HG02973 (cell line): ENCODE measurements at regions not wholly inside any gene's neighbourhood (a gene's known extent, or its start where the extent isn't known, plus 50 kb on each side); places are given as distances from the start of the nearest gene placed in this dataset.
"Not testable (repeated sequence)": the region's sequence is repeated elsewhere in the genome, so short reads cannot be mapped to it uniquely, and the experiment has no call there.

Source experiments
- ATAC-seq: cut with Tn5 transposase; IDR thresholded peaks from one replicate; pipeline ENCODE4 v1.9.1; 2021; ENCODE audit warnings: moderate library complexity; ENCODE audit not compliant: unreplicated experiment

GRCh38 chrX:109782994-109783700 lies 50.1 kb upstream of the ACSL4 start:
- ATAC-seq: peak; percentile 91

DNA sequence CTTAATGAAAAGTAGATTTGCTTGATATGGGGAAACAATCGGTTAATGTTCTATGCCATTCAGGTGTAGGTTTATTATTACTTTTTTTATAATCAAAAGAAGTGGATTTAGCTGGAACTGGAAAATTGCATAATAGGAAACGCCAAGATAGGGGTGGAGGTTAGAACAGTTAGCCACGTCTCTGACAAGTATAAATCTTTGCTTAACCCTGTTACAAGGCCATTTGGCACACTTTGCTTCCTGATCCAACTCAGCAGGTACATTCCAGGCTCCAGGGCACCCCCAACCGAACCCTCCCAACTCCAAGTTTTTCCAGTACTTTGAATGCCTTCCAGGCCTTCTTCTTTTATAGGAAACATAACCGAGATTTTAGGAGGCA lies 50.6 kb upstream of the ACSL4 start:
- no peak for ATAC-seq

- no peak for ATAC-seq
Observed at GRCh38 chrX:109785053-109785452, 52.0 kb upstream of the ACSL4 start.

- ATAC-seq: not testable (repeated sequence)
Observed at GRCh38 chrX:109790511-109790910, 57.5 kb upstream of the ACSL4 start.

GRCh38 chrX:109793191-109793590 lies 60.1 kb upstream of the ACSL4 start:
- ATAC-seq: no peak

DNA sequence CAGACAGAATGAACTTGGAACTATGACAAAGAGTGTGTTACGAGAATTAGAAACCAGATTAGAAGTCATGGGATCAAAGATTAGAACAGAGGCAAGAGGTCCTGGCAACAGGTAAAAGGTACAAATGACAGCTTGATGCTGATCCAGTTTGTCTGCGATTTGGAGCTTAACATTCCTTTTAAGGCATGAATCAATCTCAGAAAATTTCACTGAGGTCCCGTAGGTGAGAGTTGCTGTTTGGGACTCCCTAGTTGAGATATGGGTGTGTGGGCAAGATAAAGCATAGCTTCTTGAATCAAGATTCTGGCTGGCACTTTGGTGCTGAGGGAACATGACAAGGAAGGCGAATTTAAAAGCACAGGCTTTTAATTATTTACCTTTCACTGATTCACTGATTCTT lies 62.6 kb upstream of the ACSL4 start:
- no peak for ATAC-seq

- no peak for ATAC-seq
Observed at GRCh38 chrX:109797311-109797975, 64.4 kb upstream of the ACSL4 start.

- no peak for ATAC-seq
Observed at GRCh38 chrX:109812236-109812635, 79.2 kb upstream of the ACSL4 start.

- ATAC-seq: no peak
Observed at GRCh38 chrX:109813236-109813635, 80.2 kb upstream of the ACSL4 start.

GRCh38 chrX:109818976-109819375 lies 85.9 kb upstream of the ACSL4 start:
- ATAC-seq: no peak

DNA sequence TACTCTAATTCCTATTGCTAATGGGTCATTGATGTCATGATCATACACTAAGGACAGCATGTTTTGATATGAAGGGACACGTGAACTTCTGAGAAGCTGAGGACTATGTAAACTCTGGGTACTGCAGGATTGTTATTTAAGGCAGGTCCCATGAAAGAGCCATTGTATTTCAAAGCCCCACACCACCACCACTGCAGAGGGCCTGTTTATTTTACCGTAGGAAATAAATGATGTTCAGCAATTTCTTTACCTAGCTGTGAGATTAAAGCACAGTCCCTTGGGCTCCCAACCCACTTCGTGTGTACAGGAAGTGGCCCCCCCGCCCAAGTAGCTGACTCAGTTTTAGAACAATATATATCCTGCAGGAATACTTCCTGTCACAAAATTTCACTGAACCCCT lies 89.8 kb upstream of the ACSL4 start:
- ATAC-seq: no peak

DNA sequence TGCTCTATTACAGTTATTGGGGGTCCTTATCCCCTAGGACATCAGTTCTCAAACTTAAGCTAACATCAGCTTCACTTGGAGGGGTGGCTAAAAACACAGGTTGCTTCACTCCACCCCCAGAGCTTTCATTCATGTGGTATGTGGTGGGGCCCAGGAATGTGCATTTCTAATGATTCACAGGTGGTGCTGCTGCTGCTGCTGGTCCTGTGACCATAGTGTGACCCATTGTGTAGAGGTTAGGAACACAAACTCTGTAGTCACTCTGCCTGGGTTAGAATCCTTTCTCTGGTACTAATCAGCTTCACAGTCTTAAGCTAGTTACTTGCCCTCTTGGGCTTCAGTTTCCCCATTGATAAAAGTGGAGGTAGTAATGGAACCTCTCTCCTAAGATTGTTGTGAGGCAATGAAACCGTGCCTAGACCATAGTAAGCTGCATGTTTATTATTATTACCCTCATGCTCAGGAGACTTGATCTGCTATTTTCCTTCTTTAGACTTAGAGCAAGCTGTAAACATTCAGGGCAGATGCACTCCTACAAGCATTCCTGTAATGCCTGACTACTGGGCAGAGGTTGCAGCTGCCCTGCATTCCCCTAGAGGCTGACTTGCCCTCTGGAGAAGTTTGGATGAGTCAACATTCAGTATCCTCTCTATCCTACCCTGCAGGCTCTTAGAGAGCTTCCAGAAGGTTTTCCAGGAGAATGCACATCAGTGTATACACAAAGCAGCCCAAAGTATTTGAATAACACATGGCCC lies 94.1 kb upstream of the ACSL4 start:
- no peak for ATAC-seq

DNA sequence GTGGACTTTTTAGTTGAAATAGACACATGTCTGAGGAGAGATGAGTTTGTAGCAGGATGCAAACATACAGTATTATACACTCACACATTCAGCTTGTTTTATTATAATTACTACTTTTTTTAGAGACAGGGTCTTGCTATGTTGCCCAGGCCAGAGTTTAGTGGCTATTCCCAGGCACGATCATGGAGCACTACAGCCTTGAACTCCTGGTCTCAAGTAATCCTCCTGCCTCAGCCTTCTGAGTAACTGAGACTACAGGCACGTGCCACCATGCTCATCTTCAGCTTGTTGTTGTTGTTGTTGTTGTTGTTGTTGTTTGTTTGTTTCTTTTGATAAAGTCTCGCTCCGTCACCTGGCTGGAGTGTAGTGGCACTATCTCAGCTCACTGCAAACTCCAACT lies 94.7 kb upstream of the ACSL4 start:
- ATAC-seq: no peak

DNA sequence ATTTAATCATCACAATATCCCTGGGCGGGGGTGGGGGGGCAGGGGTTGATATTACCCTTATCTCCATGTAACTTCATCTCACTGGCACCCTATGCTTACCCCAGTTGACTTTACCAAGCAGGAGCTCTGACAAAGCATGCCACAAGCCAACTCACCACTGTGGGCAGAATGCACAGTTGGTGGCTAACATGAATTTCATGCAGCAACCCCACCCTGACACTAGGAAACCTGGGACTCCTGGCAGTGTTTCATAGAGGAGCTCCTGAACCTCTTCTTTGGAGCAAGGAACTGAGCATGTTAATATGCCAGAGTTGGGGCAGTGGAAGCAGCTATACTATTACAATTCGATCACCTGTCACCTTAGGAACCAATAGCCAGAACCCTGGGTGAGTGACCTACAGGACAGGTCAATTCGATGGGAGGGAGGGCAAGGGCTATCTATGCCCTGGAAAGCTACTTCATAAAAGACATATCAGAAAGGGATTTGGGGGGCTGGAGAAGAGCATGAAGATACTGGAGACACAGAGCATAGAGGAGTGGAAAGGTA lies 97.2 kb upstream of the ACSL4 start:
- peak; percentile 10 for ATAC-seq

DNA sequence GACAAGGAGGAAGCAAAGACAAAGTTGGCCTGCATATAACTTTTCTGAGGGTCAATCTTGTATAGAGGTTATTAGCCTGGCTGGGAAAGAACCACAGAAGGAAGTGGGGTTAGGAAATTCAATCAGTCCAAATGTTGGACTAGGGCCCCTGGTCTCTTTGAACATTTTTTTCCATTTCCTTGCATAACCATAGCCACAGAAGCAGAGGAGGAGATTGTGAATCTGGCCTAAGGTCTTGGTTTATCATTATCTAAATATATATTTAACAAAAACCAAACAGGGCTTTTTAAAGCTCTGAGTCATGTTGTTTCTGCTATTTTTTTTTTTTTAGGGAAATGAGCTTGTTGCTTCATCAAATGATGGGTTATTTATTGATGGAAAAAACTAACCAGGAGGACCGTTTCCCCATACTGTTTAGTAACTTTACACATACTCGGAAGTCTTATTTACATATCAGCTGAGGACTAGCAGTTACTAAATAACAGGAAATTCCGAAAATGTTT lies 97.7 kb upstream of the ACSL4 start:
- ATAC-seq: peak; percentile 77

- peak; percentile 23 for ATAC-seq
Observed at GRCh38 chrX:109831326-109831985, 98.4 kb upstream of the ACSL4 start.

- ATAC-seq: no peak
Observed at GRCh38 chrX:109839694-109840567, 106.9 kb upstream of the ACSL4 start.

DNA sequence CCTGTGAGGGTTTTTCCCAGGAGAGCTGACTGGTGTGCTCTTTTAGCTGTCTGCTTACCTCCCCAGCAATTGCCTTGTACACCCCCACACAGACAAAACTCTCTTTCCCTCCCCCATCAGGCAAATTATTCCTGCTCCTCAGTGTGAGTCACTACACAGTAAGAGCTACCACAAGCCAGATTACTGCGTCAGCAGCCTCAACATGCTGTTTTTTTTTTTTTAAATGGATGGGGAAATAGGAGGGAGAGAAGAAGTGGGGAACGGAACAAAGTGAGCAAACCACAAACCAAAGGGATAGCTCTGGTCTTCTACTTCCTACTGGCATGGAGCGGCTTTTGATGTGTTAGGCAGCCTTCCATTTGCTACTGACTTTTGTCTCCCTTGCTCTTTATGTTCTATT lies 107.5 kb upstream of the ACSL4 start:
- ATAC-seq: no peak

DNA sequence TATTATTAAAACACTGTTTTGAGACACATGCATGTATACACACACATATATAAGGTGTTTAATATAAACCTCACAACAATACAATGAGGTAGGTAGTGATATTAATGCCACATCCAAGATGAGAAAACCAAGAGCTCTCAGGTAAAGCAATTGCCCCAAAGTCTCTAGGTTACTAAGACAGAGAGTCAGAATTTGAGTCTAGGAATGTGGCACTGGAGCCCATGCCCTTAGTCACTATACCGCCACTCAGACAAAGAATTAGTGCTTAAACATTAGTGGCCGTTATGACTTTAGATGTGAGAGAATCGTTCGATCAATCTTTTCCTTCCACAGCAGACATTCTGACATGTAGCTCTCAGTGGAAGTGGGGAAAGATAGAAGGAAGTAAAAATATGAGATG lies 108.2 kb upstream of the ACSL4 start:
- ATAC-seq: no peak
